GM23248 (cell line): ENCODE measurements at regions not wholly inside any gene's neighbourhood (a gene's known extent, or its start where the extent isn't known, plus 50 kb on each side); places are given as distances from the start of the nearest gene placed in this dataset.

Source experiments
- DNase-seq: peaks from one replicate; pipeline ENCODE4 v3.0.0-alpha.2; 2015
- H2AFZ ChIP-seq: fragments of 200-600 bp; sonication (generic); 2 replicates; pipeline ENCODE4 v1.6.1; 2016; ENCODE audit warnings: antibody characterized with exemption
- H3F3A ChIP-seq: fragments of 200-600 bp; sonication (generic); 2 replicates; pipeline ENCODE4 v1.6.1; 2016; ENCODE audit warnings: mild to moderate bottlenecking, antibody characterized with exemption, mixed run types; ENCODE audit not compliant: insufficient read depth
- H3K27ac ChIP-seq: fragments of 200-600 bp; sonication (generic); 2 replicates; pipeline ENCODE4 v1.5.1; 2016; ENCODE audit warnings: mild to moderate bottlenecking
- H3K27me3 ChIP-seq: fragments of 200-600 bp; sonication (generic); replicated peaks from 2 replicates; pipeline ENCODE4 v1.6.1; 2016; ENCODE audit warnings: mild to moderate bottlenecking; ENCODE audit not compliant: insufficient read depth
- H3K36me3 ChIP-seq: fragments of 200-600 bp; sonication (generic); 2 replicates; pipeline ENCODE4 v1.6.1; 2016; ENCODE audit warnings: low read depth, mild to moderate bottlenecking
- H3K4me1 ChIP-seq: fragments of 200-600 bp; sonication (generic); 2 replicates; pipeline ENCODE4 v1.6.1; 2016; ENCODE audit warnings: mild to moderate bottlenecking; ENCODE audit not compliant: insufficient read depth
- H3K4me2 ChIP-seq: fragments of 200-600 bp; sonication (generic); one replicate; pipeline ENCODE4 v1.6.1; 2016; ENCODE audit warnings: mild to moderate bottlenecking; ENCODE audit not compliant: unreplicated experiment
- H3K4me3 ChIP-seq: fragments of 200-600 bp; sonication (generic); 2 replicates; pipeline ENCODE4 v1.5.1; 2016; ENCODE audit warnings: mild to moderate bottlenecking
- H3K79me2 ChIP-seq: fragments of 200-600 bp; sonication (generic); 2 replicates; pipeline ENCODE4 v1.6.1; 2016; ENCODE audit warnings: mild to moderate bottlenecking; ENCODE audit not compliant: insufficient read depth
- H3K9ac ChIP-seq: fragments of 200-600 bp; sonication (generic); 2 replicates; pipeline ENCODE4 v1.6.1; 2016; ENCODE audit warnings: mild to moderate bottlenecking
- H3K9me2 ChIP-seq: fragments of 200-600 bp; sonication (generic); 2 replicates; pipeline ENCODE4 v1.6.1; 2016; ENCODE audit warnings: mixed run types, mild to moderate bottlenecking, moderate library complexity; ENCODE audit not compliant: insufficient read depth
- H3K9me3 ChIP-seq: fragments of 200-600 bp; sonication (generic); one replicate; pipeline ENCODE4 v1.6.1; 2017; ENCODE audit warnings: low read depth
- H4K20me1 ChIP-seq: fragments of 200-600 bp; sonication (generic); 2 replicates; pipeline ENCODE4 v1.6.0; 2016; ENCODE audit not compliant: insufficient read depth
- EZH2 ChIP-seq: fragments of 200-600 bp; sonication (generic); IDR thresholded peaks from 2 replicates; pipeline ENCODE4 v1.6.1; 2018; ENCODE audit warnings: antibody characterized with exemption, mild to moderate bottlenecking; ENCODE audit not compliant: insufficient read depth, poor library complexity, severe bottlenecking
- EZH2phosphoT487 ChIP-seq: fragments of 200-600 bp; sonication (generic); IDR thresholded peaks from 2 replicates; pipeline ENCODE4 v1.6.1; 2018; ENCODE audit warnings: antibody characterized with exemption, moderate library complexity, mild to moderate bottlenecking, low read depth; ENCODE audit not compliant: insufficient read depth
- WGBS, 2 experiments: methylation state at CpG; one replicate each; pipeline ENCODE4 v1.1.6; 2015 to 2017; ENCODE audit warnings: low lambda C conversion rate in 2 of 2, low coverage in 1 of 2; ENCODE audit errors: missing lambda C conversion rate in 2 of 2; 5-methylcytosine and 5-hydroxymethylcytosine counted together
- in situ Hi-C: fragments of 300-500 bp; cut with MboI; formaldehyde crosslinking; loops from 2 replicates; pipeline ENCODE4 v1.15.0; 2020

GRCh38 chr9:30196941-30197340, 2187.5 kb upstream of the ACO1 start:
- no peaks in the 10 kb centered on the region for H3K9me3 ChIP-seq
- WGBS, 2 experiments: 4 to 5% methylated on average over 1 of the region's 1 CpG
- TF ChIP-seq EZH2phosphoT487 (no peak), EZH2 (no peak)
- H2AFZ ChIP-seq: no peak overlapping the region
- no peaks in the 10 kb centered on the region for H3K27me3 ChIP-seq
- DNase-seq: no peak
- H3K79me2 ChIP-seq: no peaks in the 10 kb centered on the region
- no peak overlapping the region for H3K4me2 ChIP-seq
- no peaks in the 10 kb centered on the region for H3K9me2 ChIP-seq
- H4K20me1 ChIP-seq: no peaks in the 10 kb centered on the region
- no peaks in the 10 kb centered on the region for H3F3A ChIP-seq
- H3K4me1 ChIP-seq: no peaks in the 10 kb centered on the region
- no peak overlapping the region for H3K4me3 ChIP-seq
- H3K36me3 ChIP-seq: no peaks in the 10 kb centered on the region
- no peak overlapping the region for H3K27ac ChIP-seq
- H3K9ac ChIP-seq: no peak overlapping the region
- in situ Hi-C loops: no loop called here

DNA sequence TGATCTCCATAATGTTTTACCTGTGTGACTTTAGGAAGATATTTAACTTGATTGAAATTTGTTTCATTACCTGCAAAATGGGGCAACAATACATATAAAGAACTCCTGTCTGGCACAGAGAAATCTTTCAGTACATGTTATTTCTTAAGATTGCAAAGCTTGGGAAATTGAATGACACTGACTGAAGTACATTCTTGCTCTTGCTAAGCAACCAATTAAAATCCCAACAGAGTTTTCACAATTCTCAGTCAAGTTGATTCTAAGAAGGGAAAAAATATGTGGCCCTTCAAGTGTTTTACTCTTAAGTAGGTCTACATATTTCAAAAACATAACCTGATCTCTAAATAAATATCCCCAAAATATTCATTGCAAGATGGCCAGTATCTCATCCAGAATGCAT, 2187.0 kb upstream of the ACO1 start:
- Histone ChIP-seq H3K9ac (no peak overlapping the region), H2AFZ (no peak overlapping the region), H3K27me3 (no peaks in the 10 kb centered on the region), H3K9me2 (no peaks in the 10 kb centered on the region), H3K79me2 (no peaks in the 10 kb centered on the region), H3K4me2 (no peak overlapping the region), H3K36me3 (no peaks in the 10 kb centered on the region), H4K20me1 (no peaks in the 10 kb centered on the region), H3K9me3 (no peaks in the 10 kb centered on the region), H3K27ac (no peak overlapping the region), H3F3A (no peaks in the 10 kb centered on the region), H3K4me1 (no peaks in the 10 kb centered on the region), H3K4me3 (no peak overlapping the region)
- no peak for DNase-seq
- in situ Hi-C loops: no loop called here
- TF ChIP-seq EZH2phosphoT487 (no peak), EZH2 (no peak)

- no peaks in the 10 kb centered on the region for H3K27me3 ChIP-seq
- H3K36me3 ChIP-seq: no peaks in the 10 kb centered on the region
- H3K9me2 ChIP-seq: no peaks in the 10 kb centered on the region
- TF ChIP-seq EZH2phosphoT487: no peak
- TF ChIP-seq EZH2: no peak
- H3K79me2 ChIP-seq: no peaks in the 10 kb centered on the region
- H3K4me1 ChIP-seq: no peaks in the 10 kb centered on the region
- no peaks in the 10 kb centered on the region for H3K9me3 ChIP-seq
- no peaks in the 10 kb centered on the region for H4K20me1 ChIP-seq
- H3K4me2 ChIP-seq: no peak overlapping the region
- 40 to 65% methylated on average over 4 of the region's 4 CpGs for WGBS, 2 experiments
- no peaks in the 10 kb centered on the region for H3F3A ChIP-seq
- H2AFZ ChIP-seq: no peak overlapping the region
- in situ Hi-C loops: no loop called here
- H3K27ac ChIP-seq: no peak overlapping the region
- H3K4me3 ChIP-seq: no peak overlapping the region
- no peak for DNase-seq
- no peak overlapping the region for H3K9ac ChIP-seq
These were observed 2186.5 kb upstream of the ACO1 start for GRCh38 chr9:30197954-30198353.

GRCh38 chr9:30198463-30199309, 2185.8 kb upstream of the ACO1 start:
- Histone ChIP-seq H3K4me1 (no peaks in the 10 kb centered on the region), H3K9ac (no peak overlapping the region), H3K36me3 (no peaks in the 10 kb centered on the region), H3K4me2 (no peak overlapping the region), H4K20me1 (no peaks in the 10 kb centered on the region), H3F3A (no peaks in the 10 kb centered on the region), H3K9me2 (no peaks in the 10 kb centered on the region), H3K4me3 (no peak overlapping the region), H3K79me2 (no peaks in the 10 kb centered on the region), H3K27ac (no peak overlapping the region), H3K9me3 (no peaks in the 10 kb centered on the region), H3K27me3 (no peaks in the 10 kb centered on the region), H2AFZ (no peak overlapping the region)
- in situ Hi-C loops: no loop called here
- no peak for TF ChIP-seq EZH2phosphoT487
- TF ChIP-seq EZH2: no peak
- DNase-seq: no peak
- WGBS, 2 experiments: 23 to 29% methylated on average over 24 of the region's 24 CpGs

DNA sequence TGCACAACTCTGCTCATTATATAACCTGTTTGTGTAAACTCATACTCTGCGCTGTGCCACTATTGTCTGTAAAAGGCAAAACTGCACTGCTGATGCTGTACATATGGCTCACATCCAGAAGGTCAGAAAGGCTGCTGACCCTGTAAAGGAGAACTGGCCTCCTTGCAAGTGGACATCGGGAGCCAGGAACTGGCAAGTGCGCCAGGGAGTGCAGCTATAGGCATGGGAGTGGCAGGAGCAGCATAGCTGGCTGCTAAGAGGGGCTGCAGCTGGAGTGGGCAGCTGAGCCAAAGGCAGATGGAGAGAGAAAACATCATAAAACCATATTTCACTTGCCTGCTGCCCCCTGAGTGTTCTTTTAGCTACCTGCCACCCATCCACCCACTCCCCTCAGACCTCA, 2183.4 kb upstream of the ACO1 start:
- Histone ChIP-seq H3K27me3 (no peaks in the 10 kb centered on the region), H3K4me1 (no peaks in the 10 kb centered on the region), H3F3A (no peaks in the 10 kb centered on the region), H2AFZ (no peak overlapping the region), H3K4me2 (no peak overlapping the region), H3K27ac (no peak overlapping the region), H4K20me1 (no peaks in the 10 kb centered on the region), H3K9ac (no peak overlapping the region), H3K36me3 (no peaks in the 10 kb centered on the region), H3K9me3 (no peaks in the 10 kb centered on the region), H3K4me3 (no peak overlapping the region), H3K79me2 (no peaks in the 10 kb centered on the region), H3K9me2 (no peaks in the 10 kb centered on the region)
- DNase-seq: no peak
- 33 to 38% methylated on average over 3 of the region's 3 CpGs for WGBS, 2 experiments
- in situ Hi-C loops: no loop called here
- TF ChIP-seq EZH2phosphoT487: no peak
